Endothelial cell of umbilical vein (primary cell): ENCODE measurements at regions not wholly inside any gene's neighbourhood (a gene's known extent, or its start where the extent isn't known, plus 50 kb on each side); places are given as distances from the start of the nearest gene placed in this dataset.

Experiments
- BruUV-seq: library from RNA; stranded (reverse); fragments of 400-500 nt; replicated peaks from 2 replicates; lab custom pipeline; 2021; lab: Mats Ljungman, UMichigan
- CTCF ChIA-PET: fragments of 300-600, 350-600 bp; sonication (Branson Sonifier 250); formaldehyde crosslinking; loops from one replicate; lab custom pipeline; 2021; ENCODE audit warnings: antibody characterized with exemption, inconsistent platforms; lab: Charles Lee
- POLR2A ChIA-PET: fragments of 300-600, 350-600 bp; sonication (Branson Sonifier 250); formaldehyde crosslinking; loops from one replicate; lab custom pipeline; 2021; ENCODE audit warnings: antibody characterized with exemption, inconsistent platforms; lab: Charles Lee
- DNase-seq: peaks from one replicate; pipeline ENCODE4 v3.0.0-alpha.2; 2011; ENCODE audit warnings: low read depth, low spot score
- FAIRE-seq: peaks from 2 replicates; lab custom pipeline; 2011; peaks lifted over from hg19 to GRCh38; lab: Jason Lieb, UNC
- H2AFZ ChIP-seq: 2 replicates; pipeline ENCODE4 v1.6.0; 2012; ENCODE audit warnings: low read depth, low read length, control low read depth, inconsistent platforms
- H3K27ac ChIP-seq: 2 replicates; pipeline ENCODE4 v1.5.1; 2011; ENCODE audit warnings: low read depth, mild to moderate bottlenecking, control low read depth, low read length, moderate library complexity; ENCODE audit not compliant: insufficient read depth
- H3K27me3 ChIP-seq, 2 experiments: 2 replicates each; pipeline versions ENCODE4 v1.6.0 to v1.6.1; 2011; ENCODE audit warnings: low read length in 2 of 2, mixed read lengths in 1 of 2; ENCODE audit not compliant: control insufficient read depth in 2 of 2, insufficient read depth in 2 of 2
- H3K36me3 ChIP-seq, 2 experiments: 2 replicates in 1 of 2; 3 replicates in 1 of 2; pipeline ENCODE4 v1.5.1; 2011; ENCODE audit warnings: low read length in 2 of 2, mild to moderate bottlenecking in 1 of 2, moderate library complexity in 1 of 2; ENCODE audit not compliant: control insufficient read depth in 2 of 2, insufficient read depth in 2 of 2; ENCODE audit errors: extremely low read depth in 1 of 2
- H3K4me1 ChIP-seq: 3 replicates; pipeline ENCODE4 v1.5.1; 2011; ENCODE audit warnings: mild to moderate bottlenecking, low read length; ENCODE audit not compliant: control insufficient read depth, insufficient read depth; ENCODE audit errors: extremely low read depth
- H3K4me2 ChIP-seq: 2 replicates; pipeline ENCODE4 v1.6.1; 2011; ENCODE audit warnings: low read length, control low read depth, mixed read lengths; ENCODE audit not compliant: insufficient read depth
- H3K4me3 ChIP-seq, 3 experiments: fragments of 200-600 bp in 1 of 3; sonication (generic), shearing (Covaris generic) in 1 of 3; replicated peaks in 1 of 3; 2 replicates each; pipeline ENCODE4 v1.5.1; 2011 to 2016; ENCODE audit warnings: control low read depth in 3 of 3, low read length in 3 of 3, mild to moderate bottlenecking in 2 of 3, inconsistent platforms in 1 of 3, low read depth in 1 of 3, moderate library complexity in 1 of 3; ENCODE audit not compliant: insufficient read depth in 1 of 3
- H3K79me2 ChIP-seq: 2 replicates; pipeline ENCODE4 v1.6.0; 2012; ENCODE audit warnings: low read length, inconsistent platforms; ENCODE audit not compliant: control insufficient read depth, insufficient read depth
- H3K9ac ChIP-seq: replicated peaks from 2 replicates; pipeline ENCODE3; 2011; ENCODE audit warnings: low read length, control low read depth; ENCODE audit not compliant: insufficient read depth; ENCODE audit errors: extremely low read depth
- H3K9me1 ChIP-seq: replicated peaks from 3 replicates; pipeline ENCODE4 v1.6.0; 2011; ENCODE audit warnings: mild to moderate bottlenecking, low read length; ENCODE audit not compliant: control insufficient read depth, insufficient read depth; ENCODE audit errors: extremely low read depth
- H3K9me3 ChIP-seq: replicated peaks from 2 replicates; pipeline ENCODE4 v1.5.1; 2012; ENCODE audit warnings: low read length, inconsistent platforms; ENCODE audit not compliant: control insufficient read depth, insufficient read depth
- H4K20me1 ChIP-seq: replicated peaks from 2 replicates; pipeline ENCODE3; 2011; ENCODE audit warnings: mild to moderate bottlenecking, low read length; ENCODE audit not compliant: control insufficient read depth, insufficient read depth; ENCODE audit errors: extremely low read depth
- CTCF ChIP-seq, 2 donors: IDR thresholded peaks; 1 replicate in 1 of 2; 2 replicates in 1 of 2; pipeline ENCODE4 v1.5.1; 2011; ENCODE audit warnings: low read length in 2 of 2, mild to moderate bottlenecking in 2 of 2, moderate library complexity in 2 of 2, control low read depth in 1 of 2, inconsistent platforms in 1 of 2, low read depth in 1 of 2; ENCODE audit not compliant: insufficient read depth in 1 of 2; ENCODE audit errors: extremely low read depth in 1 of 2
- EZH2 ChIP-seq: IDR thresholded peaks from 2 replicates; pipeline ENCODE4 v1.6.1; 2012; ENCODE audit warnings: borderline replicate concordance, low read depth, mild to moderate bottlenecking, moderate library complexity, low read length, inconsistent platforms; ENCODE audit not compliant: severe bottlenecking
- FOS ChIP-seq: IDR thresholded peaks from 2 replicates; pipeline ENCODE4 v1.6.1; 2011; ENCODE audit warnings: mild to moderate bottlenecking, low read length, moderate library complexity, borderline replicate concordance; ENCODE audit not compliant: insufficient read depth
- GATA2 ChIP-seq: IDR thresholded peaks from 2 replicates; pipeline ENCODE4 v1.7.0; 2011; ENCODE audit warnings: low read depth, mild to moderate bottlenecking, moderate library complexity, mixed read lengths, low read length; ENCODE audit not compliant: insufficient read length, insufficient read depth
- JUN ChIP-seq: IDR thresholded peaks from 2 replicates; pipeline ENCODE4 v1.6.1; 2011; ENCODE audit warnings: borderline replicate concordance, low read depth; ENCODE audit not compliant: insufficient read length, insufficient read depth
- MAX ChIP-seq: IDR thresholded peaks from 2 replicates; pipeline ENCODE4 v1.6.1; 2011; ENCODE audit not compliant: insufficient read depth, insufficient read length
- MYC ChIP-seq: IDR thresholded peaks from one replicate; pipeline ENCODE4 v1.6.1; 2011; ENCODE audit warnings: mild to moderate bottlenecking, low read depth, low read length
- POLR2A ChIP-seq: IDR thresholded peaks from 2 replicates; pipeline ENCODE4 v1.6.1; 2012; ENCODE audit warnings: low read depth, mild to moderate bottlenecking, control low read depth, low read length
- POLR2AphosphoS5 ChIP-seq: IDR thresholded peaks from 2 replicates; pipeline ENCODE4 v1.6.1; 2012; ENCODE audit warnings: low read depth, mild to moderate bottlenecking, control low read depth, low read length, moderate library complexity; ENCODE audit not compliant: insufficient read depth
- dilution Hi-C: fragments of 300-500 bp; cut with MboI; formaldehyde crosslinking; loops from one replicate; pipeline ENCODE4 v1.15.0; 2019; ENCODE audit warnings: low sequenced_read_pairs; ENCODE audit not compliant: extremely low pct_ligation_motif_present
- intact Hi-C: fragments of 100-400 bp; cut with micrococcal nuclease; formaldehyde crosslinking; loops from one replicate; pipeline ENCODE4 v1.10.0; 2022

GRCh38 chr4:153938994-153939393 lies 150.1 kb upstream of the SFRP2 start:
- H3K4me3 ChIP-seq = no peak overlapping the region
- ChIA-PET POLR2A (no interaction called here), CTCF (interaction anchor here (1.0 kb wide), 1 partner anchor 13 kb away, joined by 3 read pairs; no protein-coding TSS in a partner anchor)
- H2AFZ ChIP-seq = no peak overlapping the region
- DNase-seq (no peak), FAIRE-seq (no peak)
- no peaks in the 10 kb centered on the region for H3K9me1 ChIP-seq
- dilution Hi-C loops = no loop called here
- no peaks in the 10 kb centered on the region for H3K79me2 ChIP-seq
- H3K27me3 ChIP-seq = no peaks in the 10 kb centered on the region
- H3K9me3 ChIP-seq = peaks cover 3% of the 10 kb centered on the region
- no peaks in the 10 kb centered on the region for H3K4me1 ChIP-seq
- no peaks in the 10 kb centered on the region for H4K20me1 ChIP-seq
- no TSS peak for BruUV-seq
- no peak overlapping the region for H3K4me2 ChIP-seq
- H3K27ac ChIP-seq = no peak overlapping the region
- TF ChIP-seq FOS (no peak), GATA2 (no peak), CTCF (IDR thresholded peaks at IDR 0.05; ENCODE audit: extremely low read depth in 1 of 2, insufficient read depth in 1 of 2, low read depth in 1 of 2, low read length in 2 of 2) (no peak), POLR2A (no peak), POLR2AphosphoS5 (no peak), MYC (no peak), MAX (no peak), JUN (no peak), EZH2 (no peak)
- H3K36me3 ChIP-seq = no peaks in the 10 kb centered on the region
- intact Hi-C loops = no loop called here
- no peak overlapping the region for H3K9ac ChIP-seq
